NCI-H748 (cell line): ENCODE measurements at regions not wholly inside any gene's neighbourhood (a gene's known extent, or its start where the extent isn't known, plus 50 kb on each side); places are given as distances from the start of the nearest gene placed in this dataset.

Experiments
- DNase-seq: peaks from one replicate; lab custom pipeline; 2025; ENCODE audit not compliant: unreplicated experiment; lab: John Stamatoyannopoulos, UW

DNA sequence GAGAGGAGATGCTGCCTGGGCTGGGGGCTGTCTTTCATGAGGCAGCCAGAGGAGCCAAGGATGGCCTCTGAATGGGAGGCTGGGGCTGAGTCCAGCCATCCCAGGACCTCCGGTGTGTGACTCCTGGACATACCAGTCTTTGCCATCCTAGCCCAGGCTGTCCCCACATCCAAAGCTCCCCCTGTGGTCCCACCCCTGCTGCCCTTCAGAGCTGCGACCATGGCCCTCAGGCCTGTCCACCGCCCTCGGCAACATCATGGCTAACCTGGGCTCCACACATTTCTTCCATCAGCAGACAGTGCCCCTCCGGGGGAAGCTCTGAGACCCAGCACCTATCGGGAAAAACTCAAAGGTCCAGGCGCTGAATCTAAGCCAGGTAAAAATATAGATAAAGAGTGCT, 324.4 kb downstream of the MN1 start:
- no peak for DNase-seq

DNA sequence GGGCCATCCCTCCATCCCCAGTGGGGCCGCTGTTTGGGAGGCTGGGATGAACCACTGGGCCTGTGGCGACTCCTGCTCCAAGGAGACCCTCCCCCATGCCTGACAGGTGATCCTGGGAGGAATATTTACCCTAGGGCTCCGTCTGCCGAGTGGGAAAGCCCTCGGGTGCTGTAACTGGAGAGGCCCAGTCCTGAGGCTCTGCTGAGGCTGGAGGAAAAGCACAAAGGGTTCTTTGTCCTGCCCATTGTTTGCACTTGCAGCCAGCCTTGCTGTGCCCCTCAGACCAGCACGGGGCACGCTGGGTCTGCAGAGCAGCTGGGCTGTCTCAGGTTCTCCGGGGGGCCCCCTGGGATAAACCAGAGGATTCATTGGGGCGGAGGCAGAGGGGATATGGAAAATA, 321.1 kb downstream of the MN1 start:
- peak; percentile 95 for DNase-seq

DNA sequence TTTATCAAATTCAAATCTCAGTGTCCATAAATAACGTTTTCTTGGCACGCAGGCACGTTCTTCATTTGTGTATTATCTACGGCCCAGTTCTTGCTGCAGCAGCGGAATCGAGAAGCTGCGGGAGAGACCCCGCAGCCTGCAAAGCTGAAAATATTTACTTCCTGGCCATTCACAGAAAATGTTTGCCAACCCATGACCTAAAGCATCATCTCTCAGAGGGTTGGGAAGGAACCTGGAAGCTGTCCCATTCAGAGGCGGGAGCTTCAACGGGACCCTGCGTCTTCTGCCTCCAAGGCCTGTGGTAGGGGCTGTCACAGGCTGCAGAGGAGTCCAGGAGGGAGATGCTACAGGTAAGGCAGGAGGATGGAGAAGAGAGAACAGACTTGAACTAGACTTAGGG, 319.2 kb downstream of the MN1 start:
- DNase-seq: peak; percentile 20

DNA sequence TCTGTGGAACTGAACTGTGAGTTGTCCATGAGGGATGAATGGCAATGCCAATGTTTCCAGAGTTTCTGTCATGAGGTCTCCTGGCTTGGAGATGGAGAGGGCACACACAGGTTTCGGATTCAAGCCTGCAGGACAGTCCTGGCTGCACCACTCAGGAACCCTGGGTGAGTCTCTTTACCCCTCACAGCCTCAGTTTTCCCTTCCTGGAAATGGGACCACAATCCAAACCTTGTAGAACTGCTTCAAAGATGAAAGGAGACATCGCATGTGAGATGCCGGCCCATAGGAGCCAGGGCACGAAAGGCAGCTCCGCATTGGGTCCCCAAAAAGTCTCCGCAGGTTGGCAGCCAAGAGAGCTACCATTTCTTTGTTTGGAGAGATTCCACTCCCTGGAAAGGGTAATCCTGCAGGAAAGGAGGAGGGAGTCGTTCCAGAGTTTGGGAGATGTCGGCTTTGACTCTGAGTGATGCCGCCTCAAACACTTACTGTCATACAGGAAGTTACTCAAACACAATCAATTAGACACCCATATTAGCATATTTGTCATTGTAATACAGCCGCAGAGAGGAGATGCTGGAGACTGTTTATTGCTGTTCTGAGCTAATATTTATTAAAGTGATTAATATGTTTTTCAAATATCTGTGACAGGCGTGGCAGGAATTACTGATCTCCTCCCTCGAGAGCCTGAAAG, 318.3 kb downstream of the MN1 start:
- no peak for DNase-seq

GRCh38 chr22:27485842-27486241, 315.7 kb downstream of the MN1 start:
- no peak for DNase-seq

GRCh38 chr22:27487600-27488452, 313.7 kb downstream of the MN1 start:
- peak; percentile 69 for DNase-seq

- DNase-seq: no peak
Measured at GRCh38 chr22:27488456-27489177, 312.9 kb downstream of the MN1 start.

DNA sequence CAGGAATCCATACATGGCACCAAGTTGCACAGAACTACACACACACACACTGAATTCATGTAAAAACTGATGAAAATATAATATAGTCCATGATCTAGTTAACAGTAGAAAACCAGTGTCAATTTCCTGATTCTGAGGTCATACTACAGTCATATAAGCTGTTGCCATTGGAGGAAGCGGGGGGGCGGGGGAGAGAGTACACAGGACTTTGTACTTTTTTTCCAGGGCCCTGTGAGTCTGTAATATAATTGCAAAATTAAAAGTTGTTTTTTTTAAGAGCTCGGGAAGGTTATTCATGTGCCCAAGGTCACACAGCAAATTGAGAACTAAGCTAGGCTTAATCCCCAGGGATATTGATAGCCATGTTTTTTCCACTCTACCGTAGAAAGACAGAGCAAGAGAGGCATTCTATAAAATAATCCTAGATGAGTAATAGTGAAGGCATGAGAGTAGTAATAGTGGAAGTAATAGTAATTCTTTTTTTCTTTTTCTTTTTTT, 312.3 kb downstream of the MN1 start:
- DNase-seq: no peak

GRCh38 chr22:27490080-27490479, 311.5 kb downstream of the MN1 start:
- no peak for DNase-seq

- no peak for DNase-seq
Measured at GRCh38 chr22:27491888-27492287, 309.7 kb downstream of the MN1 start.

GRCh38 chr22:27492566-27493201, 308.9 kb downstream of the MN1 start:
- DNase-seq: no peak

DNA sequence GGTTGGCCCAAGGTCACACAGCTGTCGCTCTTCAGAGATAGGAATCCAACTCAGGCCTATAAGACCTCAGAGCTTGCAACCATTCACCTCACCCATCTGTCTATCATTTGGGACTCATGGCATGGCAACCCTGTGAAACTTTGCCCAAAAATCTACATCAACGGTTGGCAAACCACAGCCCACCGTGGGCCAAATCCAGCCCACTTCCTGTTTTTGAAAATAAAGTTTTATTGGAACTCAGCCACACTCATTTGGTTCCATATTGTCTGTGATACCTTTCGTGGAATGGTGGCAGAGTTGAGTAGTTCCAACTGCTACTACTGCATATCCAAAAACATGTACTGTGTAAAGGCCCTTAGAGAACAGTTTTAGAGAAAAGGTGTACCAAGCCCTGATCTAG, 307.8 kb downstream of the MN1 start:
- DNase-seq: no peak

- no peak for DNase-seq
Measured at GRCh38 chr22:27494785-27495184, 306.8 kb downstream of the MN1 start.

DNA sequence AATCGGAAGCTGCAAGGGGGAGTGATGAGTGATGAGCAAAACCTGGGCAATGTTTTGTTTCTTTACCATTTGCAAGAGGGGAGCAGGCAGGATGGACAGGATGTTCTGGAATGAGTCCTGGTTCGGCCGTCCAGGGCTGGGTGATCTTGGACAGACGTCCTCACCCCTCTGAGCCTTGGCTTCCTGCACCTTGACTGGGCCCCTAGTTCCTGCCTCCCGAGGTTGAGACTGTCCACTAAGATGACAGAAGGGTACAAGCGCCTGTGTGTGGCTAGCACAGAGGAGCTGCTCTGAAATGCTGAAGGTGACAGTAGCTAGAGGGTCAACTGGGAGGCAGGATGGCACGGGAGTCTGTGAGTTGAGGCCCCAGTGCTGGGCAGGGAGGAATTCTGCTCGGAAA, 306.2 kb downstream of the MN1 start:
- no peak for DNase-seq

- DNase-seq: no peak
Measured at GRCh38 chr22:27499121-27499520, 302.4 kb downstream of the MN1 start.

GRCh38 chr22:27501191-27501936, 300.2 kb downstream of the MN1 start:
- DNase-seq: no peak

GRCh38 chr22:27502327-27502726, 299.2 kb downstream of the MN1 start:
- DNase-seq: no peak

DNA sequence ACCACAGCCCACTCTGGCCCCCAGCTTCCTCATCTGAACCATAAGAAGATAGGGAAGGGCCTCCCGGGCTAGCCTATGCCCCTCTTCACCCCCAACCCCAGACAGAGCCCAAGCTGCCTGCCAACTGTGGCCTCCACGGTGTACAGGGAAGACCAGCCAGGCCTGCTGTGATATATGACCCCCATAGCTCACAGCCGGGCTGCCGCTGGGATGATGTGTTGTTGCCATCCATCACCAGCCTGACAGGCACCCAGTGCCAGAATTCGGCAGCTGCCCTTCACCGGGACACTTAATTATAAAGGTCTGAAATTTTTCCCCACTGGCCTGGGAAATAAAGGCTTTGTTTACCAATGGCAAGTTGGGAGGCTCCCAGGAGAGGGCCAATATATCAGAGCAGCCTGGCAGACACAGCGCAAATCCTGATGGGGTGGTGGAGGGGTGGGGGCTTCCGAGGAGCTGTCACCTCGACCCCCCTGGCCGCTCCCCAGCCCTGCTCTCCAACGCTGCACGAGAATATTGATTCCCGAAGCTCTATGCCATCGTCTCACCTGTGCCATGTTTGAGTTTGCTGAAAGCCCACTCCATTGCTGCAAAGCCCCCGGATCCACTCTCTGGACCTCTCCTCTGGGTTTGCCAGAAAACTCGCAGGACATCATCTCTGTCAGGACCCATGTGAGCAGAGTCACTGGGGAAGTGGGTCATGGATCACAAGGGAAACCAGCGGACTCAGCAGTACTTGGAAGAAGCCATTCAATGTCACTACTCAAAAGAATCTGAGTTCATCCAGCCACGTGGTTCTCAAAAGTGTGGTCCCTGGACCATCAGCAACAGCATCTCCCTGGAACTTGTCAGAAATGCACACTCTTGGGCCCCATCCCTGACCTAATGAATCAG, 296.9 kb downstream of the MN1 start:
- no peak for DNase-seq

DNA sequence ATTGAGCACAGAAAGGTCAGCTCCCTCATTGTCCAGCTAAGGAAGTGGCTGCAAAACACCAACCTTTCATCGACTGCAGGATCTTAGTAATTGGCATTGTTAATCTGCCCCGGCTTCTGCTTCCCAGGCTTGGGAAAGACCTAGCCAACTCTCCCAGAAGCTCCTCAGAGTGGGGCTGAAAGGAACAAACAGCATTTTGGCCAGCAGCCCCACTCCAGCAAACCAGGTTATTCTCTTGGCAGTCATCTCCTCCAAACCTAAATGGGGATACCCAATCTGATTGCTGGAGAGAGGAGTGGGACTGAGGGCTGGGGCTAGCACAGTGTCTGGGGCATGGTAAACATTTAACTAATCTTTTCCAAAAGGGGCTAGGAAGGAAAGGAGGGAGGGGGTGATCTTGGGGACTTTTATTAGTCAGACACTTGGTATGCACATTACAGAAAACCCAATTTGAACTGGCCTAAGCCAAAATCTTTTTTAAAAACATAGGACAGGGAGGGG, 294.4 kb downstream of the MN1 start:
- DNase-seq: no peak
